ENCODE measurements at regions not wholly inside any gene's neighbourhood (a gene's known extent, or its start where the extent isn't known, plus 50 kb on each side); places are given as distances from the start of the nearest gene placed in this dataset.

DNA sequence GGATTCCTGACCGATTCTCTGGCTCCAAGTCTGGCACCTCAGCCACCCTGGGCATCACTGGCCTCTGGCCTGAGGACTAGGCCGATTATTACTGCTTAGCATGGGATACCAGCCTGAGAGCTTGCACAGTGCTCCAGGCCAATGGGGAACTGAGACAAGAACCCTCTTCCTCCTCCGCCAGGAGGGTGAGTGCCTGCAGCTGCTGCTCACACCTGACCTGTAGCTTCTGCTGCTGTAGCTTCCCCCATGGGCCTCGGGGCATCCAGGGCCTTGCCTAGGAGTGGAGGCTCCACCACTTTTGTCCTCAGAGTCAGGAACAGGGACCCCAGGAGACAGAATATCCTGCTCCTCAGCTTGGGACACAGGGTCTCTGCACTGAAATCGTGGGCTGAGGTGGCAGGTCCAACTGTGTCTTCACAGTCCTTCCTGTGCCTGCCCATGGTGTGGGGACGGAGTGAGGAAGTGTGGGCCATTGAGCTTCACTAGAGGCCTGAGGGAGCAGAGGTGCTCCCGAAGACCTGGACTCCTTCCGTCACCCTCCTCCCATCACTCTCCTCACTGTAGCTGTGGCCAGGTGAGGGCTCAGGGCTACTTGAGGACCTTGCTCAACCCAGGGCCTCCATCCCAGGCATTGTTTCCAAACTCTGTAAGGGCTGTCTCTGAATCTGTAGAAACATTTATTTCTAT is 103.8 kb downstream of the ZNF280B start:
- TF ChIP-seq POLR2A (IDR thresholded peaks at IDR 0.05) (no peak), POLR2AphosphoS5 (IDR thresholded peaks at IDR 0.05) (no peak), EP300 (IDR thresholded peaks at IDR 0.05; ENCODE audit: low read depth) (no peak)
- TF ChIP-seq, protein P1, sequence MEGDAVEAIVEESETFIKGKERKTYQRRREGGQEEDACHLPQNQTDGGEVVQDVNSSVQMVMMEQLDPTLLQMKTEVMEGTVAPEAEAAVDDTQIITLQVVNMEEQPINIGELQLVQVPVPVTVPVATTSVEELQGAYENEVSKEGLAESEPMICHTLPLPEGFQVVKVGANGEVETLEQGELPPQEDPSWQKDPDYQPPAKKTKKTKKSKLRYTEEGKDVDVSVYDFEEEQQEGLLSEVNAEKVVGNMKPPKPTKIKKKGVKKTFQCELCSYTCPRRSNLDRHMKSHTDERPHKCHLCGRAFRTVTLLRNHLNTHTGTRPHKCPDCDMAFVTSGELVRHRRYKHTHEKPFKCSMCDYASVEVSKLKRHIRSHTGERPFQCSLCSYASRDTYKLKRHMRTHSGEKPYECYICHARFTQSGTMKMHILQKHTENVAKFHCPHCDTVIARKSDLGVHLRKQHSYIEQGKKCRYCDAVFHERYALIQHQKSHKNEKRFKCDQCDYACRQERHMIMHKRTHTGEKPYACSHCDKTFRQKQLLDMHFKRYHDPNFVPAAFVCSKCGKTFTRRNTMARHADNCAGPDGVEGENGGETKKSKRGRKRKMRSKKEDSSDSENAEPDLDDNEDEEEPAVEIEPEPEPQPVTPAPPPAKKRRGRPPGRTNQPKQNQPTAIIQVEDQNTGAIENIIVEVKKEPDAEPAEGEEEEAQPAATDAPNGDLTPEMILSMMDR (IDR thresholded peaks at IDR 0.05), result no peak

All from transverse colon (tissue), 4 donors.